Ramos (cell line): ENCODE measurements at regions not wholly inside any gene's neighbourhood (a gene's known extent, or its start where the extent isn't known, plus 50 kb on each side); places are given as distances from the start of the nearest gene placed in this dataset.

ENCODE experiments used
- in situ Hi-C: fragments of 300-500 bp; cut with MboI; formaldehyde crosslinking; loops from one replicate; pipeline ENCODE4 v1.14.3; 2022; ENCODE audit warnings: low sequenced_read_pairs; ENCODE audit not compliant: unreplicated experiment

GRCh38 chr10:83945982-83946718 is 193.2 kb upstream of the GHITM start:
- in situ Hi-C loops: no loop called here

- in situ Hi-C loops: no loop called here
Observed at GRCh38 chr10:83952314-83952713, 187.0 kb upstream of the GHITM start.

- in situ Hi-C loops: no loop called here
Observed at GRCh38 chr10:83953589-83953988, 185.7 kb upstream of the GHITM start.

- in situ Hi-C loops: no loop called here
Observed at GRCh38 chr10:83954193-83954799, 185.0 kb upstream of the GHITM start.

GRCh38 chr10:83955406-83955805 is 183.9 kb upstream of the GHITM start:
- in situ Hi-C loops: no loop called here

GRCh38 chr10:83957168-83957947 is 182.0 kb upstream of the GHITM start:
- in situ Hi-C loops: no loop called here

GRCh38 chr10:83959328-83959727 is 180.0 kb upstream of the GHITM start:
- in situ Hi-C loops: no loop called here

GRCh38 chr10:83960125-83960524 is 179.2 kb upstream of the GHITM start:
- in situ Hi-C loops: no loop called here

- in situ Hi-C loops: no loop called here
Observed at GRCh38 chr10:83961620-83962019, 177.7 kb upstream of the GHITM start.

GRCh38 chr10:83963446-83963845 is 175.9 kb upstream of the GHITM start:
- in situ Hi-C loops: no loop called here

GRCh38 chr10:83965473-83965872 is 173.8 kb upstream of the GHITM start:
- in situ Hi-C loops: no loop called here

- in situ Hi-C loops: no loop called here
Observed at GRCh38 chr10:83968052-83968451, 171.3 kb upstream of the GHITM start.

- in situ Hi-C loops: no loop called here
Observed at GRCh38 chr10:83978681-83979383, 160.5 kb upstream of the GHITM start.

- in situ Hi-C loops: no loop called here
Observed at GRCh38 chr10:83982812-83983211, 156.5 kb upstream of the GHITM start.

GRCh38 chr10:83983578-83984255 is 155.6 kb upstream of the GHITM start:
- in situ Hi-C loops: no loop called here

- in situ Hi-C loops: no loop called here
Observed at GRCh38 chr10:83984256-83984640, 155.1 kb upstream of the GHITM start.

- in situ Hi-C loops: no loop called here
Observed at GRCh38 chr10:83986800-83987199, 152.5 kb upstream of the GHITM start.

GRCh38 chr10:83987216-83987615 is 152.1 kb upstream of the GHITM start:
- in situ Hi-C loops: no loop called here

- in situ Hi-C loops: no loop called here
Observed at GRCh38 chr10:83988435-83988834, 150.9 kb upstream of the GHITM start.

GRCh38 chr10:83990126-83990525 is 149.2 kb upstream of the GHITM start:
- in situ Hi-C loops: no loop called here
